Skeletal muscle tissue (tissue), 3 donors: ENCODE measurements at regions not wholly inside any gene's neighbourhood (a gene's known extent, or its start where the extent isn't known, plus 50 kb on each side); places are given as distances from the start of the nearest gene placed in this dataset.

ENCODE experiments used
- H3K27ac ChIP-seq: one replicate; pipeline ENCODE4 v1.7.0; 2013; ENCODE audit warnings: mild to moderate bottlenecking, low read depth, low read length, inconsistent platforms
- H3K27me3 ChIP-seq, 3 donors: one replicate each; pipeline ENCODE4 v1.7.0; 2013; ENCODE audit warnings: low read length in 3 of 3; ENCODE audit not compliant: control insufficient read depth in 3 of 3, insufficient read depth in 3 of 3
- H3K36me3 ChIP-seq, 3 donors: one replicate each; pipeline ENCODE4 v1.7.0; 2013; ENCODE audit warnings: low read length in 3 of 3; ENCODE audit not compliant: control insufficient read depth in 3 of 3, insufficient read depth in 3 of 3
- H3K4me1 ChIP-seq, 3 donors: one replicate each; pipeline ENCODE4 v1.7.0; 2013; ENCODE audit warnings: low read length in 3 of 3, mild to moderate bottlenecking in 3 of 3; ENCODE audit not compliant: control insufficient read depth in 3 of 3, insufficient read depth in 3 of 3
- H3K4me3 ChIP-seq, 3 donors: one replicate each; pipeline ENCODE4 v1.7.0; 2013; ENCODE audit warnings: low read length in 3 of 3
- H3K9ac ChIP-seq, 3 donors: one replicate each; pipeline ENCODE4 v1.7.0; 2013; ENCODE audit warnings: low read length in 3 of 3, mild to moderate bottlenecking in 3 of 3, moderate library complexity in 2 of 3, low read depth in 1 of 3
- H3K9me3 ChIP-seq, 3 donors: one replicate each; pipeline ENCODE4 v1.7.0; 2013; ENCODE audit warnings: low read length in 3 of 3; ENCODE audit not compliant: control insufficient read depth in 3 of 3
- donor health status: Osteomylitis.

DNA sequence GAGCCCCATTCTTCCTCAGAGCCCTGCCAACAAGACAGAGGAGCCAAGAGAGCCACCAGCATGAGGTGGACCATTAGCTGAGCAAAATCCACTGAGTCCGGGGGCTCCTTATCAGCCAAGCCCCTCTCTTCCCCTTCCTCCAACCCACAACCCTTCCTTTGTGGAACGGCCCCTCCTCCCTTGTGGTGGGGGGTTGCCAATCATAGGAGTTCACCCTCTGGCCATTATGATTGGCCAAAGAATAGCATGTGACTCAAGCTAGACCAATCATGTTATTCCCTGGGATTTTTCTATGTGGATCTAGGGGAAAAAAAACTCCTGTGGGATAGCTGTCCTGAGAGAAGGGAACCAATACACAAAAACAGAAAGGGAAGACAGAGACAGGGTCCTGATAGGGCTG, 120.5 kb downstream of the C16orf95 start:
- H3K27ac ChIP-seq: no peak overlapping the region
- peaks cover 0 to 14% (median 0%) of the 10 kb centered on the region in 3 donors for H3K27me3 ChIP-seq
- no peak overlapping the region for H3K4me3 ChIP-seq
- no peaks in the 10 kb centered on the region for H3K4me1 ChIP-seq
- H3K9me3 ChIP-seq: no peaks in the 10 kb centered on the region
- no peaks in the 10 kb centered on the region for H3K36me3 ChIP-seq
- H3K9ac ChIP-seq: no peak overlapping the region

DNA sequence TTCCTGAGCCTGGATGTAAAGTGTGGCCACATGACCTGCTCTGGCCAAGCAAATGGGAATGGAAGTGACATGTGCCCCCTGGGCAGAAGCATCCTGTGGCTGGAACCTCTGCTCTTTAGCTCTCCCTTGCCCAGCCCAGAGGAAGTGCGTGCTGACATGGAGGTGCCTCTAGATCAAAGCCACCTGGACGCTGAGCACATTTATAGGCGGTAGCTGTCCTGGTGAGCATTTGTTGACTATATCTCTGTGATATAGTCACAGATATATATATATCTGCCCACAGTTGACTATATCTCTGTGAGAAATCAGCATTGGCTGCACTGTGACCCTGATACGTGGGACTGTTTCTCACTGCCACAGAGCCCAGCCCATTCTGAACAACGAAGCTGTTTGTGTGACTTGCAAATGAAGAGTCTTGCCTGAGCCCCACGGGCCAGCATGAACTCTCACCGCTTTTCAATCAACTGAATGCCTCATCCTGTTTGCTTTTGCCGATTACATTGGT, 118.8 kb downstream of the C16orf95 start:
- H3K27me3 ChIP-seq: peaks cover 0 to 18% (median 0%) of the 10 kb centered on the region in 3 donors
- H3K27ac ChIP-seq: no peak overlapping the region
- H3K9me3 ChIP-seq: no peaks in the 10 kb centered on the region
- peaks cover 0 to 4% (median 0%) of the 10 kb centered on the region in 3 donors for H3K4me1 ChIP-seq
- no peak overlapping the region for H3K9ac ChIP-seq
- no peaks in the 10 kb centered on the region for H3K36me3 ChIP-seq
- no peak overlapping the region for H3K4me3 ChIP-seq

DNA sequence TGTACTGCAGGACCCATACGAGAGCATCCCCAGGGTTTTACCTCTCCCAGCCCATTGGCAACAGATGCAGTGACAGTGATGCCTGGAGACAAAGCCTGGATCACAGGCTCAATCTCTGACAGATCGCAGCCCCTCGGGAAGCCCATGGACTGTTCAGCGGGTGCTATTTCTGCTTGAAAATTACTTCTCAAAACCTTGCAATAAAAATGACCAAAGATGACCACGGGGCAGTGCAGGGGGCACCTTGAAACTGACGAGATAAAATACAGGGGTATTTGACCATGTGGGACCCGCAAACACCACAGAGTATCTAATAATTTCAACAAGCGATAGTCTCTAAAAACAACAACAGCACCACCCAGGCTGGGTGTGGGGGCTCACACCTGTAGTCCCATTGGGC, 118.3 kb downstream of the C16orf95 start:
- Histone ChIP-seq H3K9me3 (no peaks in the 10 kb centered on the region), H3K27ac (no peak overlapping the region), H3K9ac (no peak overlapping the region), H3K36me3 (no peaks in the 10 kb centered on the region), H3K4me1 (peaks cover 0 to 4% (median 0%) of the 10 kb centered on the region in 3 donors), H3K4me3 (no peak overlapping the region), H3K27me3 (peaks cover 0 to 19% (median 0%) of the 10 kb centered on the region in 3 donors)

DNA sequence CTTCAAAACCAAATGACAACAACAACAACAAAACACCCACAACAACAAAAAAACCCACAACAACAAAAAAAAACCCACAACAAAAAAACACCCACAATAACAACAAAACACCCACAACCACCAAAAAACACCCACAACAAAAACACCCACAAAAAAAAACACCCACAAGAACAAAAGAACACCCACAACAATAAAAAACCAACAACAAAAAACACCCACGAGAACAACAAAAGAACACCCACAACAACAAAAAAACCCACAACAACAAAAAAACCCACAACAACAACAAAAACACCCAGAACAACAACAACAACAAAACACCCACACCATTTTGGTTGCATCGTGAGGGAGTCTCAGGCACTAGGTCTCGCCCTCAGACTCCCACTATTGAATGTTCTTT, 117.8 kb downstream of the C16orf95 start:
- Histone ChIP-seq H3K4me1 (peaks cover 0 to 4% (median 0%) of the 10 kb centered on the region in 3 donors), H3K9me3 (no peaks in the 10 kb centered on the region), H3K27ac (no peak overlapping the region), H3K27me3 (peaks cover 0 to 19% (median 0%) of the 10 kb centered on the region in 3 donors), H3K4me3 (no peak overlapping the region), H3K36me3 (no peaks in the 10 kb centered on the region), H3K9ac (no peak overlapping the region)

DNA sequence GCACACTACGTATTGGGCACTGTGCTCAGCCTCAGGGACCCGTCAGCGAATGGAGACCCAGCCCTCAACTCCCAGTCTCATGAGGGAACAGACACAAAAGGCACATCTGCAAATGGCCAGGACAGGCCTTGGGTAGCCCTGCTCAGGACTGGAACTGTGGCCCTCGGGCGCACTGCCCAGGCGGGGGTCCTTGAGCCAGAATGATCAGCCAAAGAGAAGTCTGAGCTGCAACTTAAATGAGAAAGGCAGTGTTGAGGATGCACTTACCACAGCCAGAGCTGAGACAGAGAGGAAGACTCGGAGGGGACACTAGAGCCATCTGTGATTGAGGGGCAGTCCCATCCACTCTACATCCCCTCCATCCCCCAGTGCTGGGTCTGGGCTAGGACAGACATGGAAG, 117.3 kb downstream of the C16orf95 start:
- H3K27me3 ChIP-seq: peaks cover 0 to 19% (median 0%) of the 10 kb centered on the region in 3 donors
- H3K9me3 ChIP-seq: no peaks in the 10 kb centered on the region
- H3K4me1 ChIP-seq: peaks cover 0 to 4% (median 0%) of the 10 kb centered on the region in 3 donors
- H3K9ac ChIP-seq: no peak overlapping the region
- H3K36me3 ChIP-seq: no peaks in the 10 kb centered on the region
- no peak overlapping the region for H3K27ac ChIP-seq
- no peak overlapping the region for H3K4me3 ChIP-seq

DNA sequence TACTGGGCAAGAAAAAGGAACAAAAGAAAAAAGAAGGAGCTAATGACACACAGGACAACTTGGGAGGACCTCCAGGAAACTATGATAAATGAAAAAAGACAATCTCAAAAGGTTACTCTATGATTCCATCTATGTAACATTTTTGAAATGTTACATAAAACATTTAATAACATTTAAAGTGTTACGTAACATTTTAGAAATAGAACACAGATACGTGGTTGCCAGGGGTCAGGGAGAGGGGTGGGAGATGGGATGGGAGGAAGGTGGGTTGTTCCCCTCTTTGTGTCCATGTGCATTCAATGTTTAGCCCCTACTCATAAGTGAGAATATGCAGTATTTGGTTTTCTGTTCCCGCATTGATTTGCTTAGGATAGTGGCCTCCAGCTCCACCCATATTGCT, 116.6 kb downstream of the C16orf95 start:
- H3K27ac ChIP-seq: no peak overlapping the region
- no peak overlapping the region for H3K4me3 ChIP-seq
- no peaks in the 10 kb centered on the region for H3K36me3 ChIP-seq
- H3K27me3 ChIP-seq: peaks cover 0 to 19% (median 0%) of the 10 kb centered on the region in 3 donors
- H3K9ac ChIP-seq: no peak overlapping the region
- H3K9me3 ChIP-seq: no peaks in the 10 kb centered on the region
- peaks cover 0 to 4% (median 0%) of the 10 kb centered on the region in 3 donors for H3K4me1 ChIP-seq

DNA sequence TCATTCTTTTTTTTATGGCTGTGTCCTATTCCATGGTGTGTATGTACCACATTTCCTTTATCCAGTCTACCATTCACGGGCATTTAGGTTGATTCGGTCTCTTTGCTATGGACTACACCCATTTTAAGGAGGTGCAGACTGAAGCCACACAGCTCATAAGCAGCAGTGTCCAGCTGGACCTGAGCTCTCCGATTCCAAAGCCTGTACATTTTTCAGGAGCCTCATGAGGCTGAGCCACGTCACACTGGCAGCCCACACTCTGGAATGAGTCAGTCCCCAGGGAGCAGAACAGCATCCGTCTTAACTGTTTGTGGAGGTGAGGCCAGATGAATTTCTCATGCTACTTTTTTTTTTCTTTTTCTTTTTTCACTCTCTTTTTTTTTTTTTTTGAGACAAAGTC, 116.1 kb downstream of the C16orf95 start:
- H3K27me3 ChIP-seq: peaks cover 0 to 19% (median 0%) of the 10 kb centered on the region in 3 donors
- H3K9ac ChIP-seq: no peak overlapping the region
- no peak overlapping the region for H3K27ac ChIP-seq
- H3K4me1 ChIP-seq: peaks cover 0 to 4% (median 0%) of the 10 kb centered on the region in 3 donors
- H3K36me3 ChIP-seq: no peaks in the 10 kb centered on the region
- no peak overlapping the region for H3K4me3 ChIP-seq
- no peaks in the 10 kb centered on the region for H3K9me3 ChIP-seq

DNA sequence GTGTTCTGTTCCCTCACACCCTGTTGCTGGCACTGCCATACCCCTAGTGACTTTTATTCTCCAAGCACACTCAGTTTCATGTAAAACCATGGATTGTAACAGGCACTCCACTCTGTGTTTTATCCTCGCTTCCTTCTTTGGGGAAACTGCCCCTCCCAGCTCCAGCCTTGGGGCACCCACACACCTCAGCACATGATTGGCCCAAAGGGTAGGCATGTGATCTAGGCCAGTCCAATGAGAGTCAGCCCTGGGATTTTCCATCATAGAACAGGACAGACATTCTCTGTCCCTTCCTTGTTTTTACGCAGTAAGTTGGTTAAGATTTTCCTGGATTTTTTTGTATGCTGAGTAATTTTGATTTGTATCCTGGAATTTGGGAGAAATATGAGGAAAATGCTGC, 115.4 kb downstream of the C16orf95 start:
- Histone ChIP-seq H3K36me3 (no peaks in the 10 kb centered on the region), H3K9me3 (no peaks in the 10 kb centered on the region), H3K4me3 (no peak overlapping the region), H3K4me1 (peaks cover 0 to 4% (median 0%) of the 10 kb centered on the region in 3 donors), H3K27me3 (peaks cover 0 to 19% (median 0%) of the 10 kb centered on the region in 3 donors), H3K27ac (no peak overlapping the region), H3K9ac (no peak overlapping the region)

DNA sequence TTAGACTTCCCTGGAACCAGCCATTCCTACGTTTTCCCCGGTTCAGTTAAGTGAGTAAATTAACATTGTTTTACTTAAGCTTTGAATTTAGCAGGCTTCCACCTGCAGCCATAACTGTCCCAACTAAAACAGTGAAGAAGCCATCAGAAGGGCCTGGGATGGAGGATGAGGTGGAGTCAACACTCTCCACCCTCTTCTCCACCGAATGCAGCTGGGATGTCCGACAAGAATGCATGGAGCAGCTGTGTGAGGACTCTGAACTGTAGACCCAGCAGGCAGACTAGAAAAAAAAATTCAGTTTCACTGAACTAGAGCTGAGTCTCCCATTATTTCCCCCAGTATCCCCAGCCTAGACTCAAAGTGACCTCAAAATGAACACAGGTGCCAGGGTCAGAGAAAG, 114.8 kb downstream of the C16orf95 start:
- Histone ChIP-seq H3K4me3 (no peak overlapping the region), H3K9ac (no peak overlapping the region), H3K4me1 (peaks cover 0 to 4% (median 0%) of the 10 kb centered on the region in 3 donors), H3K27ac (no peak overlapping the region), H3K9me3 (no peaks in the 10 kb centered on the region), H3K36me3 (no peaks in the 10 kb centered on the region), H3K27me3 (peaks cover 0 to 17% (median 0%) of the 10 kb centered on the region in 3 donors)

DNA sequence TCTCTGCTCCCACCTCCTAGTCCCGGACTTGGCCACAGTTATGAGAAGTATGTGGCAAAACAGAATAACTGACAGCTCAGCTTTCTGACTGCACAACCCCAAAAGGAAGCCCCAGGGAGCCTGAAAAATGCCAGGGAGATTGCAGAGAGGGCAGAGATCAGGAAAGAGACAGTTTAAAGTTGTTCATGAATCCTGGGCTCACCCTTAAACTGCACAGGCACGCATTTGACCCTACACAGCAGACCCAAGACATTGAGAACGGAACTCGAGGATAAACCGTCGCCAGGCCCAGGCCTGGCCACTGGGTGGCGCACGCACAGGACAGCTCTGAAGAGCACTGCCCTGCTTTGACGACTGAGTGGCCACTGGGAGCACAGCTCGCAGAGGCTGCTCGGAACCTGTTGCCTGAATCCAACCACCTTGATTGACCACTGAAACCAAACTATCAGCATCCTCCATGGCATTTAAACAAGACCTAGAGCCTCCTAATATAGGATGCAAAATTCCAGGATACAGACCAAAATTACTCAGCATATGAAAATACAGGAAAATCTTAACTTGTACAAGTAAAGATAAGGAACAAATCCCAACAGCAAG, 114.0 kb downstream of the C16orf95 start:
- H3K36me3 ChIP-seq: no peaks in the 10 kb centered on the region
- H3K4me3 ChIP-seq: no peak overlapping the region
- H3K9ac ChIP-seq: no peak overlapping the region
- no peaks in the 10 kb centered on the region for H3K9me3 ChIP-seq
- H3K27ac ChIP-seq: no peak overlapping the region
- H3K27me3 ChIP-seq: peaks cover 0 to 15% (median 0%) of the 10 kb centered on the region in 3 donors
- peaks cover 0 to 4% (median 0%) of the 10 kb centered on the region in 3 donors for H3K4me1 ChIP-seq
